Activated CD4-positive, alpha-beta T cell treated with anti-CD3 and anti-CD28 coated beads for 24 hours (primary cell): ENCODE measurements at regions not wholly inside any gene's neighbourhood (a gene's known extent, or its start where the extent isn't known, plus 50 kb on each side); places are given as distances from the start of the nearest gene placed in this dataset.

Source experiments
- DNase-seq, 2 donors: peaks; one replicate each; pipeline ENCODE4 v3.0.0-alpha.2; 2020; ENCODE audit warnings: low read depth in 2 of 2

DNA sequence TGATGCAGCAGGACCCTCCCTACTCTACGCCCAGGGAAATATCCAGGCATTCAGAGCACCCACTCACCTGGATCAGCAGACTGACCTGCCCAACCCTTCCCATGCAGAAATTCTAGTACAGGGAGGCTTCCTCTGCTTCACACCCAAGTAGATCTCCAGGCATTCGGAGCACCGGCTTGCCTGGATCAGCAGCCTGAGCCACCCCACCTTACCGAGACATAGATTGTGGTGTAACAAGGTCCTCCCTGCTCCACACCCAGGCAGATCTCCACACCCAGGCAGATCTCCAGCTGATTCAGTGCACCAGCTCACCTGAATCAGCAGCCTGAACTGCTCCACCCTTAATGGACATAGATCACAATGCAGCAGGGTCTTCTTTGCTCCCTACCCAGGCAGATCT, 215.1 kb upstream of the CPEB2 start:
- DNase-seq = no peak

DNA sequence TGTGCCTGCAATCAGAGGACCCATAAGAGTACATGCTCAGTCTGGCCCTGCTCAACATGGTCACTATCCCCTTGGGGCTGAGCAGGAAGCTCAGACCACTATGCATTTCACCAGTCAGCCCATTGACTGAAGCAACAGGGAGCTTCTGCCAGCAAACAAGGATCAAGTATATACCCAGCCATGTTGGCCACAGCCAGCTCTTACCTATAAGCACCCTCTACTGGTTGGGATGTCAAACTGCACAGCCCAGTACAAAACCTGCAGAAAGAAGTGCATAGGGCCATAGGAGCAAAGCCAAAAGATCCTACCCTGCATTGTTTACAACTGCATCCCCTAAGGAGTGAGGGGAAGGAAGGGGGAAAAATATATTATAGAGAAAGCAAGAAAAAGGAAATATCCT, 214.4 kb upstream of the CPEB2 start:
- no peak for DNase-seq

DNA sequence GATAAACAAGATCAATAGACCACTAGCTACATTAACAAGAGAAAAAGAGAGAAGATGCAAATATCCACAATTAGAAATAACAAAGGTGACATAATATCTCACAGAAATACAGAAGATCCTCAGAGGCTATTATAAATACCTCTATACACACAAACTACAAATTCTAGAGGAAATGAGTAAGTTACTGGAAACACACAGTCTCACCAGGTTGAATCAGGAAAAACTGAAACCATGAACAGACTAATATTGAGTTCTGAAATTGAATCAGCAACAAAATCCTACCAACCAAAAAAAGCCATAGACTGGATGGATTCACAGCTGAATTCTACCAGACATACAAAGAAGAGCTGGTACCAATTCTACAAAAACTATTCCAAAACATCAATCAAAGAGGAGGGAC, 211.8 kb upstream of the CPEB2 start:
- no peak for DNase-seq

DNA sequence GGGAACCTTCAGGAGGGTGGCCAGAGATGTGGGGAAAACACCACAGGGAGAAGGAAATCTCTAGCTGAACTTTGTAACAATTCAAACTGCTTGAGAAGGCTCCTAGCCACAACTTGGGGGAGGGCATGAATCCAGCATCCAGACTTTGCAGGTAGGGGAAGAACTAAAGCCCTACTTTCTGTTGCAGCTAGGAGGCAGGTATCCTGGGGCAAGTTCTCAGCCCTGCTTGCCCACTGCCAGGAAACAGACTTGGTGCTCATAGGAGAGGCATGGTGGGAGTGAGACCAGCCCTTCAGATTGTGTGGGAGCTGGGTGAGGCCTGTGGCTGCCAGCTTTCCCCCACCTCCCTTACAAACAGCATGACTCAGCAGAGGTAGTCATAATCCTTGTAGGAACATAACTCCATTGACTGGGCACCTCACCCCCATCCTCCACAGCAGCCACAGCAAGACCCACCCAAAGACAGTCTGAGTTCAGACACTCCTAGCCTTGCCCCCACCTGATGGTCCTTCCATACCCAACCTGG, 209.5 kb upstream of the CPEB2 start:
- DNase-seq = no peak

DNA sequence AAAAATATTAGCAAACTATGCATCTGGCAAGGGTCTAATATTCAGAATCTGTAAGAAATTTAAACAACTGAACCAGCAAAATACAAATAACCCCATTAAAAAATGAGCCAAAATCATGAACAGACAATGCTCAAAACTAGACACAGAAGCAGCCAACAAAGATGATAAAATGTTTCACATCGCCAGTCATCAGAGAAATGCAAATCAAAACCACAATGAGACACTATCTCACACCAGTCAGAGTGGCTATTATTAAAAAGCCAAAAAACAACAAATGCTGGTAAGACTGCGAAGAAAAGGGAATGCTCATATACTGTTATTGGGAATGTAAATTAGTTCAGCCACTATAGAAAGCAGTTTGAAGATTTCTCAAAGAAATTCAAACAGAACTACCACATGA, 201.3 kb upstream of the CPEB2 start:
- DNase-seq = no peak

DNA sequence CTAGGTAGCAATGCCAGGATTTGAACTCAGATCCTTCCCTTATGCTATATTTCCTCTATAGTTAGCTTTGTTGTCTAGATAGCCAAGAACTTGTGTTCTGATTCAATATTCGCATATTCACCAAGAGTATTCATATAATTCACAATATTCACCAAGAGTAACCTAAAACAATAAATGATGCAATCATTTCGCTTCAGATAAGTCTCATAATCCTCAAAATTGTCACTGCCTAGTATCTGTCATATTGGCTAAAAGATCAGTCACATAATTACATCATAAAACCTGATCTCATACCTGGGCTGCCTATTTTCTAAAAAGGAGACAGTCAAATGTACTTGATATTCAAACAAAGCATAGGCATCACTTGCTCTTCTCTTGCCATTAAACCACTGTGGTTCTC, 199.7 kb upstream of the CPEB2 start:
- no peak for DNase-seq

DNA sequence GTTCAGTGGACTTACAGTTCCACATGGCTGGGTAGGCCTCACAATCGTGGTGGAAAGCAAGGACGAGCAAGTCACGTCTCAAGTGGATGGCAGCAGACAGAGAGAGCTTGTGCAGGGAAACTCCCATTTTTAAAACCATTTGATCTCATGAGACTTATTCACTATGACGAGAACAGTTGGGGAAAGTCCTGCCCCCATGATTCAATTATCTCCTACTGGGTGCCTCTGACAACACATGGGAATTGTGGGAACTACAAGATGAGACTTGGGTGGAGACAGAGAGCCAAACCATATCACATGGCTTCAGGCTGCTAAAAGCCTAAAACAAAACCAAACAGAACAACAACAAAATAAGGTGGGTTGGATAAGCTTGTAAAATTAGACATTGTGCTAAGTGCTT, 194.4 kb upstream of the CPEB2 start:
- DNase-seq = no peak

DNA sequence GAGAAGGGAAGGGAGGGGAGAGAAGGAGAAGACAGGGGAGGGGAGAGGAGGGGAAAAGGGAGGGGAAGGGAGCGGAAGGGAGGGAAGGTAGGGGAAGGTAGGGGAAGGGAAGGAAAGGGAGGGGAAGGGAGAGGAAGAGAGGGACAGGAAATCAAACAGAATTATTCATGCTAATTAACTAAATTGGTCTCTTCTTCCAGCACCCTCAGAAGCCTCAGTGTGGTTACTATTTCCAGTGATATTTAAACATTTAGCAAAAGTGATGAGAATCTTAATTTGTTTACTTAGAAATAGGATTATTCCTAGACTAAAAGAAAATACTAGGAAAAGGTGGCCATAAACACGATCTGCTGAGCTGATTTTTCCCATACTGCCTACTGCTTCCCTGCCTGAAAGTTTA, 193.1 kb upstream of the CPEB2 start:
- no peak for DNase-seq

DNA sequence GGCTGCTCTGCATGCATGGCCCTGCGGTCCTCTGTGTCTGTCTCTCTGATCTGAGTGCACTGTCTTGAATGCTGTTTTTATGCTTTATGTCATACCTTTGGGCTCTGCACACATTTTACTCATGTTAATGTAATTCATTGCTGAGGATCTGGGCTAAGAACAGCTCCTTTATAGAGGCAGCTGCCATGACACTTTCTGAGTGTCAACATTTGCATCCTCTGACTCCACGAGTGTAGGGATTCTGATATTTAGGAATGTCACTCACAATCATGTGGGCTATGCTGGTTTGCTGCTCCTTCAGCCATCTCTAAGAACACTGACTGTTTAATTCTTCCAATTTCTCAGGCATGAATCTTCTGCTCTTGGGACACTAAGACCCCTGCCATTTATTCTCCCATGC, 192.2 kb upstream of the CPEB2 start:
- DNase-seq = no peak

DNA sequence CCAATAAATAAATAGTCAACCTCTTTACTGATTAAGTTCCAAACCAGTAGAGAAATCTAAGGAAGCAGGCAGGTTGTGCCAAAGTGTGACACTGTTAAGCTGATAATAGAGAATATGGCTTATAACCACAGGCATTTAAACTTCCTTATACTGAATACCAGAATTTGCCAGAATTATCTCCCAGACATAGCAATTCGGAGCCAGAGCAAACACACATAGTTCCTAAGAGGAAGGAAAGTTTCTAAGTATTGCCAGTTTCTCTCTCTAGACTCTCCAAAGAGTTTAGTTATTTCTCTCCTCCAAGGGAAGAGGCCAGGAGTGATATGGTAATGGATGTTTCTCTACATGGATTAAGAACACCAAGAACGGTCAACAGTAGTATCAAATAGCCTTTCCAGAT, 191.7 kb upstream of the CPEB2 start:
- no peak for DNase-seq

DNA sequence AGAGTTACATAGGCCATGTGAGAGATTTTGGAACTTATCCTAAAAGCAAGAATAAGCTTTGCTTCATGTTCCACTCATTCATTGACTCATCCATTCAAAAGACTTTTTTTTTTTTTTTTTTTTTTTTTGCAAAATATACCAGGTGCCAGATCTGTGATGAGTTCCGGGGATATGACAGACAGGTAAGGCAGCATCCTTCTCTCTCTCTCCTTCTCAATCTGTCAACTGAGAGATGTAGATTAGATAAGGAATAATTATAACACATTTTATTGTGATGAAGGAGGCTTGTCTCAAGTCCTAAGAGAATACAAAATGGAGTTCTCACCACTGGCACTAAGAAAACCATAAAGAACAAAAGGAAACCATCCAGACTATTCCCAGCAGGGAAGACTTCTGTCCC, 190.2 kb upstream of the CPEB2 start:
- DNase-seq = no peak

DNA sequence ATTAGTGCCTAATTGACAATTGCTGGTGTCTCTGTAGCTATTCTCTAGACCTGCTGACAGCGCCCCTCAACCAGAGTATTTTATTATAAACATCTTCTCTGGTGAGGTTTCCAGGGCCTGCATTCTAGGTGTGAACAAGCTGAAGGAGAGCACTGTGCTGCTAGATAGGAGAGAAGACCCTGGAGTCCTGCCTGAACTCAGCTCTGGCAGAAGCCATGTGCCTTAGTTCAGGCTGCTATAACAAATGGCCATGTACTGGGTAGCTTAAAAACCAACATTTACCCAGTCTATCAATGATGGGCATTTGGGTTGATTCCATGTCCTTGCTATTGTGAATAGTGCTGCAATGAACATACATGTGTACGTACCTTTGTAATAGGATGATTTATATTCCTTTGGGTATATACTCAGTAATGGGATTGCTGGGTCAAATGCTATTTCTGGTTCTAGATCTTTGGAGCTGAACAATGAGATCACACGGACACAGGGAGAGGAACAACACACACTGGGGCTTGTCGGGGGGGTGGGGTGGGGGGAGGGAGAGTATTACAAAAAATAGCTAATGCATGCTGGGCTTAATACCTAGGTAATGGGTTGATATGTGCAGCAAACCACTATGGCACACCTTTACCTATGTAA, 185.5 kb upstream of the CPEB2 start:
- DNase-seq = no peak

DNA sequence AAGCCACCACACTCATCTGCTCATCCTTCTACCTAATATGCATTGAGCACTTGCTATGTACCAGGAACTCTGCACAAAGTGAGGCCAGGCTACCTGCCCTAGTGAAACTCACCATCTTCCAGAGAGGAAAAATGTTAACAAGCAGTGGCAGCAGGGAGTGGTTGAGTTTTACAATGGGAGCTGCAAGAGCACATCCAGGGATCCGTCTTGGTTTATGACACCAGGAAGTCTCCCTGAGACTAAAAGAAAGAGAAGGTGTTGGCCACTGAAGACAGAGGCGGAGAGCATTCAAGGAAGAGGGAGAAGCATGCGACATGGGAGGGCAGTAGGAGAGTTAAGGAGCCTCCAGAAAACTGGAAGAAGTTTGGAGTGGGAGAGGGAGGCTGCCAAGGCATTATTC, 178.1 kb upstream of the CPEB2 start:
- DNase-seq = no peak

DNA sequence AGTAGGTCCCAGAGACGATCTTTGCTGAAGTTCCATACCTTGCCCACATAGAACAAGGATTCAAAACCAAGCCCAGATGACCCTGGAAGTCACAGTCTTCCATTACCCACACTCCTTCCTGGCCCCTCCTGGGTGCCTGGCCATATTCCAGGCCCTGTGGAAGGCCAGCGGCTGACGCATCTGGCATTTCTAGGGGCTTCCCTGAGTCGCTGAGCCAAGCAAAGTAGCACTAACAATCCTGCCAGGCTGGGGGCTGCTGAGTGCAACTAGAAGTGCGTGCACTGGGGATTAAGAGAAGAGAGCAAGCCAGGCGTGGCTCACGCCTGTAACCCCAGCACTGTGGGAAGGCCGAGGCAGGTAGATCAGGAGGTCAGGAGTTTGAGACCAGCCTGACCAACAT, 175.2 kb upstream of the CPEB2 start:
- no peak for DNase-seq

DNA sequence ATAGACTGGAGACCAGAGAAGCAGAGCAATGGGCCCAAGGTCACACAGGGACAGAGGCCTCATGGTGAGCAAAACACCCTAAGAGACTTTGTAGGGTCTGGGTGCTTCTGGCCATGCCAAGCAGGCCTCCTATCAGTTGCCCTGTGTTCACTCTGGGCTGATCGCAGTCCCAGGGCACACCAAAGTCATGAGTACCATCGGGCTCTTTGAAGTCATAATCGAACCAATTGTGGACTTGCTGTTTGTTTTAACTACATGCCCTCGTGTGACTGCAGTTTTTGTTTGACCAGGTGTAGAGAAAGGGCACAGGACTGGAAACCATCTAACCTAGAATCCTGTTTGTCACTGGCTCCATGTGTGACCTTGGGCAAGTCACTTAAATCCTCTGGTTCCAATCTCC, 172.5 kb upstream of the CPEB2 start:
- DNase-seq = no peak

DNA sequence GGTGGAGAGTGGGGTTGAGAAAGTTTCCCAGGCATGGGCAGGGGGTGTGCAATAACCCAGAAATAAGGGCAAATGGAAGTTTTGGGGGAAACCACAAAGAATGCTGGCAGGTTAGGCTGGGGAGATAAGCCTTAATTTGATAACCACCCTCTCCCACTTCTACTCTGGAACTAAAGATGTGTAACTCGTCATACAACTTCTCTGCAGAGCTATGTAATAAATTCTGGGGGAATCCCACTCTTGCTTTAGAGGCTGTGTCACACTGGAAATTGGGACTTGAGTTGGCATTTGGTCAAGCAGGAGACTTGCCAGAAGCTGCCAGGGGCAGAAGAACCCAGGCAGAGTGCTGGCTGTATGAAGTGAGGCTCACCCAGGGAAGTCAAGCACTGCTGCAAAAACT, 170.9 kb upstream of the CPEB2 start:
- DNase-seq = no peak

DNA sequence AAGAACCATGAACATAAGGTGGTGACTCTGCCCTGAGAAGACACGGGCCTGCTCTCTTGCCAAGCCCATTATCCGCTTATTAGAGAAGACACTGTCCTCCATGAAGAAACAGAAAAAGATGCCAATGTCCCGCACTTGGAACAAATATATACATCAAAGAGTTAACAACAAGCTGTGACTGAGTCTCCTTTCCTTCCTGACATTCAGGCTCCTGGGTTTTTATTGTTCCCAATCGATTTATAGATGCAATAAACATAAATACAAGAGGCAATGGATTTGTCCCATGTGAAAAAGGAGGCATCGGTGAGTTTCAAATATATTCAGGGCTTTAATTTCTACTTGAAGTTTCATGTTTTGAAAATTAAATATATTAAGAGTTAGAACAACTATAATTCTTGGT, 169.2 kb upstream of the CPEB2 start:
- DNase-seq = no peak

DNA sequence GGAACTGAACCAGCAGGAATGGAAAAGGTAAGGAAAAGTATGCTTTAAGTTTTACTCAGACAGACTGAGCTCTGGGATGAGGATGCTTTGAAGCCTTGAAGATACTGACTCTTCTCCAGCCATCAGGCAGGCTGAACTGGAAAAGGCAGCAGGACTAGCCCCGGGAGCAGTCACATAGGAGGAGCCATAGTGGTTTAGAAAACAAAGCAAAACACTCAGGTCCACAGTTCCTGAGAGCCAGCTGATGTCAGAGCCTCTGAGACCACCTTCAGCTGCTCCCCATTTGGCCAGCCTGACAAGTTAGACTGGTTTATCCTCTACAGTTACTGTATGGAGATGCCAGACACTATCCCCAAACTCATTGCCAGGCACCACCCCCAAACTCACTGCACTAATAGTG, 167.9 kb upstream of the CPEB2 start:
- no peak for DNase-seq

DNA sequence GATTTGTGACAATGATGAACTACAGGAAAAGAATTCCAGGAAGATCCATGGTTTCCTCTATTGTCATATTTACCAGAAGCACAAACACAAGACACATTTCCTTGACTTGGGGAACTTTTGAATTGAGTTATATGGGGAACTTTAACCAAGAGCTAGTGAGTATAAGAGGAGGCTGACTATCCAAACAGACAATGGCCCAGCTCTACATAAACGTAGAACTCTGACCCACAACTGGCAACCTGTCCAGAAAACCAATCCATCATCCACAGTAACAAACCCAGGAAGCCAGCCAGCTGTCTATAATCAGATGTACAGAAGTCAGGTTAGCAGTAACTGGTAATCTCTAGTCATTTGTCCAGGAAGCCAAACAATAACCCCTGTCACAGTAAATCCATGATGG, 167.0 kb upstream of the CPEB2 start:
- DNase-seq = no peak

DNA sequence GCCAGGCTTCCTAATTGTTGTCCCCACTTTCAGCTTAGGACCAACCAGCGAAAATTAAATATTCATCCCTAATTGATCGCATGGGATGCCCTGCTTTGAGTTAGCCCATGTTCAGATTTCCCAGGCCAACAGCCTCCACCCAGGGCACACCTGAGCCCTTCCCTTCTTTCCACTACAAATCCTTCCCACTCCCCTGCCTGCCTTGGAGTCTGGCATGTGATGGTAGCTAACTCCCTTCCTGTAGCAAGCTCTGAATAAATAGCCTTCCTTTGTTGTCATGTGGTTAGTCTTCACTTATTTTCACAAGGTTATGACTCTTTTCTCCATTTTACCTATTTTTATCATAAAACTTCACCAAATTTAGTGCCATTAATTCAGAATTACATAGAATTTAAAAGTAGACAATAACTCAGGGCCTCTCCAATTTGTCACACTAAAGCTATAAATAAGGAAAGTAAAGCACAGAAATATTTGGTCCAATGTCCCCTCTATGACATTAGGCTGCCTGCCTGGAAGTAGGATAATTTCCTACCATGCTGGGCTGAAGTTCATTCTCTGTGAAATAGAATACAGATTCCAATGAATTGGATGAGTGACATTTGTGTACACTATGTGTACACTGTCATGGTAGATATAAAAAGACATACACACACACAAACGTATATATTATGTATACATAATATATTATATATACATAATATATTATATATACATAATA, 166.4 kb upstream of the CPEB2 start:
- DNase-seq = no peak

DNA sequence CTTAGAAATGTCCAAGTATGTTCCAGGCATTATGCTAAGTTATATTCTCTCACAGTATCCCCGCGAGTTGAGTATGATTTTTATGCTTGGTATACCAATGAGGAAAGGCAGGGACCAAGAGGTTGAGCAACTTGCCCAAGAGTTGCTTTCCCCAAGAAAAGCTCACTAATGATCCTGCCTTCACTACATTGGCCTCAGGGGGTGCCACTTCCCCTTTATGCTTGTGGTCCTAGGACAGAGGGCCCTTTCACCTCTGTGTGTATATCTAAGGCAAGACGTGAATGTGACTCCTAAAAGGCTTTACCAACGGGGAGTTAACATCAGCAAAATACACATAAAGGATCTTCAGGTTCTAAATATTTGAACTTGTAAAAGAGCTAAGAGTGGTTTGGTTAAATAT, 164.4 kb upstream of the CPEB2 start:
- DNase-seq = no peak

DNA sequence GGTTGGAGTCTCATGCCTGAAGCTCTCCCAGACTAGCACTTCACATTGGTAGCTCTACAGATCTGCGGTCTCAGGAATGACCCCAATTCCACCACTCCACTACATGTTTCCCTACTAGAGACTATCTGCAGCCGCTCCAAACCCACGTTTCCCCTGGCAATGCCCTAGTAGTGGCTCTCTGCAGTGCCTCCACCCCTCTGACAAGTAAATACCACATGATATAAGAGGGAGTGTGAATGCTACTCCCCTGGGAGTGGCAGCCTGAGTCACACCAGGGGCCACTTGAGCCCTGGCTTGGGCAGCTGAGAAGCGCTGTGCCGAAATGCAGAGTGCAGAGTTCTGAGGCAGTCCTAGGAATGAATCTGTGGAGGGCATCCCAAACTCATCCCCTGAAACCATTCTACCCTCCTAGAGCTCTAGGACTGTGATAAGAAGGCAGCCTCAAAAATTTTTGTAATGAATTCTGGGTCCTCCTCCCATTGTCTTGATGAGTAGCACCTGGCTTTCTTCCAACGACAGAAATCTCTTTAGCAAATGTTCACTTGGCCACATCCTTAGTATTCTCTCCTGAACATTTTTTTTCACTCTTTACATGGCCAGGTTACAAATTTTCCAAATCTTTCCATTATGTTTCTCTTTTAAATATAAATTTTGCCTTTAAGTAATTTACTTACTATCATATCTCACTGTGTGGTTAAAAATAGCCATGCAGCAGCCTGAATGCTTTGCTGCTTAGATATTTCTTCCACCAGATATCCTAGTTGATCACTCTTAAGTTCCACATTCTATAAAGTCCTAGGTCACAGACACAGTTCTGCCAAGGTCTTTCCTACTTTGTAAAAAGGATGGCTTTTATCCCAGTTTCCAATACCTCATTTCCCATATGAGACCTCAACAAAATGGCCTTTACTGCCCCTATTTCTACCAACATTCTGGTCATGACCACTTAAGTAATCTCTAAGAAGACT, 160.2 kb upstream of the CPEB2 start:
- no peak for DNase-seq
